GM18499 (cell line): ENCODE measurements at regions not wholly inside any gene's neighbourhood (a gene's known extent, or its start where the extent isn't known, plus 50 kb on each side); places are given as distances from the start of the nearest gene placed in this dataset.
"Not testable (repeated sequence)": the region's sequence is repeated elsewhere in the genome, so short reads cannot be mapped to it uniquely, and the experiment has no call there.

Source experiments
- ATAC-seq: cut with Tn5 transposase; IDR thresholded peaks from one replicate; pipeline ENCODE4 v1.9.1; 2021; ENCODE audit warnings: moderate number of reproducible peaks; ENCODE audit not compliant: insufficient read depth, unreplicated experiment

DNA sequence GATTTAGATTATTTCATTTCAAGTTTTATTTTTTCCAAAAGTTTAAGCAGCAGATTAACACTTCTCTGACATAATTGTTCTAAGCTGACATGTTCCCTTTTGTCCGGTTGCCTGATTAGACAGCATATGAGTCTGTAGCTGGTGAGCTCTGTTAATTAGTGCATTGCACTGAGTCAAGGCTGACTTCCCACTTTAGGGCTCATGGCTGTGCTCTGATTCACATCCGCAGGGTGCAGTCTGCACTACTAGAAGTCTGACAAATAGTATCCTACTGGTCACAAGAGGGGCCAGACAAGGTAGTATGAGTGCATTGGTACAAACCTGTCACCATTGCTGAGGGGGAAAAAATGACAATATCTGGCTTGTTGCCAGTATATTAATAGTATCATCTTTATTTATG, 443.9 kb upstream of the ZNF804A start:
- ATAC-seq, result no peak

DNA sequence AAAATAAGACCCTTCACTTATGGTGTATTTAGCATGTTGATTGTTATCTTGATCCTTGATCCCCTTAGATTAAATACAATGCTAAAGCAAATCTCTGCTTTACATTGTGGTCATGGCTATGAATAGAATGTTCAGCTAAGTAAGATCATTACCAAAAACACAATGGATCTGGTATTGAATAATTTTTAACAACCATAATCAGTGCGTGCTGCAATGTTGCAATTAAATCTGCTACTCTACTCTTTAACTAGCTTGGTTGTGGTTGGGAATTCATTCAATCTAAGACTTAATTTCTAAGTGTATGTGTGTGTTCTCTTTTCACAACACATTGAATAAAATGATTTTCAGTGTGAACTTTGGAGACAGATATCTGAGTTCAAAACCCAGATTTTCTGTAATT, 442.5 kb upstream of the ZNF804A start:
- ATAC-seq, result no peak

DNA sequence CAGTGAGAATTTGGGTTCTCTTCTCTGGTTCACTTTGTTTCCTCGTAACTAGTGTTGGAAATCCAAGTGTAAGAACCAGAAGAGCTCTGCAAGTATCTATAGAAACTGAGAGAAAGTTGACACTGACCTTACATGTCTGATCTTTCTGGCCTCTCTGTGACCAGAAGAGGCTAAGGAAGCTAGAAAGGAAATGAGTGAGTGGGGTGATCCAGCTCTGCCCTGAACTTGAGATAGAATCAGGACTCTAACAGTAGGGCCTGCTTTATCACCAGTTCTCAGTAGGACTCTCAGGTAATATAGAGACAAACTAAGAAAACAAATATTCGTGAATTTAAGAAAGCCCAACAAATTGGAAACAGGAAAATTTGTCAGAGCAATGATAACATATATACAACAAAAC, 441.2 kb upstream of the ZNF804A start:
- no peak for ATAC-seq

DNA sequence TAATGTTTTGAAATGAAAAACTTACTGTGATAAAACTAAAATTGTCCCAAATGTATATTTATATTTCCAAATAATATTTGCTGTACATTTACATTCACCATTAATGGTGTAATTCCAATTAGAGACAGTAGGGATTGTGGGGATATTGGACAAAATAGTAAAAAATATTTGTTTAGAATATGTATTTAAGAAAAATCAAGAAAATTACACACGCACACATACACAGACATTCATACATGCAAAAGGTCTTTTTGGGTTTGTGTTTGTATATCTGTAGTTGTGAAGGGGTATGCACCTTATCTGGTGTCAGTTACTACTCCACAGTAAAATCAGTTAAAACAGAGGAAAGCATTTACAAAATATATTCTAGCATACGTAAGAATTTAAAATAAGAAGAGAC, 435.9 kb upstream of the ZNF804A start:
- ATAC-seq, result no peak

DNA sequence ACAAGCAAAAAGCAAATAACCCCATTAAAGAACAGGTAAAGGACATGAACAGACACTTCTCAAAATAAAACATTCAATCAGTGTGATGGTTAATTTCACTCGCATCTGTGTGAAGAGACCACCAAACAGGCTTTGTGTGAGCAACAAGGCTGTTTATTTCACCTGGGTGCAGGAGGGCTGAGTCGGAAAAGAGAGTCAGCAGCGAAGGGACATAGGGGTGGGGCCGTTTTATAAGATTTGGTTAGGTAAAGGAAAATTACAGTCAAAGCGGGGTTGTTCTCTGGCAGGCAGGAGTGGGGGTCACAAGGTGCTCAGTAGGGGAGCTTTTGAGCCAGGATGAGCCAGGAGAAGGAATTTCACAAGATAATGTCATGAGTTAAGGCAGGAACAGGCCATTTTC, 429.5 kb upstream of the ZNF804A start:
- ATAC-seq, result not testable (repeated sequence)

DNA sequence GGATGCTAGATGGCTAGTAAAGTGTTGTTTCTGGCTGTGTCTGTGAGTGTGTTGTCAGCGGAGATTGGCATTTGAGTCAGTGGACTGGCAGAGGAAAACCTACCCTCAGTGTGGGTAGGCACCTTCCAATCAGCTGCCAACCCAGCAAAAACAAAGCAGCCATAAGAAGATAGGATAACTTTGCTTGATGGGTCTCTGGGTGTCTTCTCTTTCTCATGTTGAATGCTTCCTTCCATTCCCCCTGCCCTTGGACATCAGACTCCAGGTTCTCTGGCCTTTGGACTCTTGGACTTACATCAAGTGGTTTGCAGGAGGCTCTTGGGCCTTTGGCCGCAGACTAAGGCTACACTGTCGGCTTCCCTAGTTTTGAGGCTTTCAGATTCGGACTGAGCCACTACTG, 429.0 kb upstream of the ZNF804A start:
- no peak for ATAC-seq

DNA sequence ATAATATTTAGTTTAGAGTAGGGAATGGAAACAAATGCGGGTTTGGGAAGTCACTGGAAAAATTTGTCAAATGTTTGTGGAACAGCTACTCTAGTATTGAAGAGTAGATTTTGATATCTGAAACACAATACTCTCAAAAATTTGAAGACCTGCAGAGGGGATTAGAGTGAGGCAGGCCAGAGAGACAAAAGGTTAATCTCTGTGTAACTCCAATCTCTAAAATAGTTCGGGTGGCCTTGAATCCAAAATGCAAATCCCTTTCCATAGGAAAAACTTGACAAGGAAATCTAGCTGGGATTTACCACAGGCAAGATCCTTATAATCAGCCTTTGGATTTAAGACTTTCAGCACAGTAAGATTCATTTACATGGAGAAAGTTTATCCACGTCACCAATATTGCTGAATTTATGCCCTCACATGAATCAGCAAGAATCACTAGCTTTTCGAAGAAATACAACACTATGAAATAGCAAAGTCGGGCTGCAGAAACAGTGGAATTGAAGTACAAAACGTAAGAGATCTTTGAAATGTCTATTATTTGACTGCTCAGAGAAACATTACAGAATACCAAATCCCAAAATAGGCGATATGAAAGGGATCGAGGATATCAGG, 423.7 kb upstream of the ZNF804A start:
- ATAC-seq, result no peak

DNA sequence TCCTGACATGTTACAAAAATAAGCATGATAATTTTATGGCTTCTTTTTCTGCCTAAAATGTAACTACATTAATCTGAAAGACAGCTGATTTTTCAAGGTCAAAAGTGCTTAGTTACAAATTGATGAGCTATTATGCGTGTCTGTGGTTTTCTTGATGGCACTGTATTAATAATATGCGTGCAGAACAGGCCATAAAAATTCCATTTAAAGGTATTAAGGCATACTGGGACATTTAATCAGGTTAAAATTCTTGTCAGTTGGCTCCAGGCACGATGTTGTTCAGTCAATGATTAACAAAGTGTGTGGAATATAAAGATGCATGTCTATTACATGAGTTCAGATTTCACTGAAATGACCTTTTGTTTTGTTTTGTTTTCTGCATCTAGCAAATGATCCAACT, 420.1 kb upstream of the ZNF804A start:
- no peak for ATAC-seq

DNA sequence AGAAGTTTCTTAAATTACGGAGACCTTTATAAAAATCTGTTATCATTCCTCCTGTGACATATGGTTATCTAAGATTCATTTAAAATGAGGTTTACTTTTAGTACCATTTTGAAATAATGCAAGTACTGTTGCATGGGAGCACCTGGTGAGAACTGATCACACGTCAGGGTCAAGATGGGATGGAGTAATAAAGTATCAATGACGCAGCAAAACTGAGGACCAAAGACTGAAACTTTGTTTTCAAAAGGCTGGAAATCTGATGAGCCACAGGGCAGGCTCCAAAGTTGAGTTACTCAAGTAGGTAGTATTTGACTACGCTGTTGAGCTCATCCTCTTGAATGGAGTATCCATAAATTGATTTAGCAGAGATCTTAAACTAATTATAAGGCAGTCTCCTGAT, 411.9 kb upstream of the ZNF804A start:
- no peak for ATAC-seq

DNA sequence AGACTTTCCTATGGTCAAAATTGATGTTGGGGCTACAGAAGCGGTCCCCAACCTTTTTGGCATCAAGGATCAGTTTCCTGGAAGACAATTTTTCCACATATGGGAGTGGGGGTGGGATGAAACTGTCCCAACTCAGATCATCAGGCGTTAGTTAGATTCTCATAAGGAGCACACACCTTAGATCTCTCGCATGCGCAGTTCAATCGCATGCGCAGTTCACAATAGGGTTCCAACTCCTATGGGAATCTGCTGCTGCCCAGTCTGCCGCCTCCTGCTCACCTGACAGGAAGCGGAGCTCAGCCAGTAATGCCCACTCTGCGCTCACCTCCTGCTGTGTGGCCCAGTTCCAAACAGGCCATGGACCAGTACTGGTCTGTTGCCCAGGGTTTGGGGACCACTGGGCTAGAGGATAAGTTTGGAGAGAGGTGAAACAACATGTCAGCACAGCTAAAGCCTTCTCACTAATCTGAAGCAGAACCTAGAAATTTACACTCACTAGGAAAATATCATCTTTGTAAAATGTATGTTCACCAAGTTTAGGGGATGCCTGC, 410.8 kb upstream of the ZNF804A start:
- no peak for ATAC-seq

DNA sequence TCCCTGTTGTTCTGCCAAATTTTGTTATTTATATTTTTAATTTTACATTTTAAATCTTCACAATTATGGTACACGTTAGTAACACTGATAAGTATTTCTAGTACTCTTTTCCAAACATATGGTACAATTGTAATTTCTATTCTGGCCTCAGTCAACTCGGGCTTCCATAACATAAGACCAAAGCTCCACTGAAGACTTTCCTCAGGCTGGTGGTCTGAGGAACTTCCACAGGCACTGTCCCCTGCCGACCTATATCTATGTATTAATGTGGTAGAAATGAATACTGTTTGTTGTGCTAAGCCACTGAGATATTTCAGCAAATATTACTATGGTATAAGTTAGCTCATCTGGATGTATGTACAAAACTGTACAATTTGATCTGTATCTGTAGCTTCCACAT, 407.6 kb upstream of the ZNF804A start:
- no peak for ATAC-seq

DNA sequence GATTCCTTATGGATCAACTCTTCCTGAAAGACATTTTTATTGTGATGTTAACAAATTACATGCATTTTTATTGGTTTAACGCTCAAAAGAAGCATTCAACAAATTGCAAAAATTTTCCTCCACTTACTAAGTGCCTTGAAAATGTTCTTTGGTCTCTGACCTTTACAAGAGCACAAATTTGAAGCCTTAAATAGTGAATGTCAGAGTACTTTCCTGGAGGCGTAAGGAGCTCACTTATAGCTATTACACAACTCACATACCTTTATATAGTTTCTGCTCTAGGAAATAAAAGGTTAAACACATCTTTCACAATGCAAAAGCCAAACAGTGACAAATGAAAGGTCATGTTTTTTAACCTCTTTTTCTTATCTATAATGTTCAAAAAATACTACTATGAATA, 405.7 kb upstream of the ZNF804A start:
- ATAC-seq, result no peak

DNA sequence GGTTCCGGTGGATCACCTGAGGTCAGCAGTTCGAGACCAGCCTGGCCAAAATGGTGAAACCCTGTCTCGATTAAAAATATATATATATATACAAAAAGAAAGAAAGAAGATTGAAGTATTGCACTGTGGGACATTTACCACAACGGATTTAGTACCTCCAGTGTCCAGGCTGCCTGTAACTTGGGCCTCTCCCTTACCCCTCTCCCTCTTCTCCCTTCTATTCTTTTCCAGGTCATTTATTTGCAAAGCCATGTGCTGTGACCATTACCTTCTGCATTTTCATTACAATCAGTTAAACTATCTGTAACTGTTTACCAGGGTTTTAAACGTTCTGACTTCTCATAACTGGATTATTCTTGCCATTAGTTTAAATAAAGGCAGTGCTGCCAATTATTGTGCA, 400.9 kb upstream of the ZNF804A start:
- no peak for ATAC-seq

DNA sequence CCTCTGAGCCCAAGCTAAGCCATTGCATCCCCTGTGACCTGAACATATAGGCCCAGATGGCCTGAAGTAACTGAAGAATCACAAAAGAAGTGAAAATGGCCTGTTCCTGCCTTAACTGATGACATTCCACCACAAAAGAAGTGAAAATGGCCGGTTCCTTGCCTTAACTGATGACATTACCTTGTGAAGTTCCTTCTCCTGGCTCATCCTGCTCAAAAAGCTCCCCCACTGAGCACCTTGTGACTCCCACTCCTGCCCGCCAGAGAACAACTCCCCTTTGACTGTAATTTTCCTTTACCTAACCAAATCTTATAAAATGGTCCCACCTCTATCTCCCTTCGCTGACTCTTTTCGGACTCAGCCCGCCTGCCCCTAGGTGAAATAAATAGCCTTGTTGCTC, 399.5 kb upstream of the ZNF804A start:
- ATAC-seq, result not testable (repeated sequence)

DNA sequence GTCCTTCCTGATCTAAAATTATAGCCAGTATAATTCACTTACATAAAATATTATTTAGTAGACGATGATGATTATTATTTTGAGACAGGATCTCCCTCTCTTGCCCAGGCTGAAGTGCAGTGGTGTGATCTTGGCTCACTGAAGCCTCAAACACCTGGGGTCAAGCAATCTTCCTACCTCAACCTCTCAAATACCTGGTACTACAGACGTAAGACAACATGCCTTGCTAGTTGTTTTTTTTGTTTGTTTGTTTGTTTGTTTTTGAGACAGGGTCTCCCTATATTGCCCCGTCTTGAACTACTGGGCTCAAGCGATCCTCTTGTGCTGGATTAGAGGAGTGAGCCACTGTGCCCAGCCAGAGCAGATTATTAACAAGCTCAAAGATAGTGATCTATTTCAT, 399.1 kb upstream of the ZNF804A start:
- no peak for ATAC-seq

DNA sequence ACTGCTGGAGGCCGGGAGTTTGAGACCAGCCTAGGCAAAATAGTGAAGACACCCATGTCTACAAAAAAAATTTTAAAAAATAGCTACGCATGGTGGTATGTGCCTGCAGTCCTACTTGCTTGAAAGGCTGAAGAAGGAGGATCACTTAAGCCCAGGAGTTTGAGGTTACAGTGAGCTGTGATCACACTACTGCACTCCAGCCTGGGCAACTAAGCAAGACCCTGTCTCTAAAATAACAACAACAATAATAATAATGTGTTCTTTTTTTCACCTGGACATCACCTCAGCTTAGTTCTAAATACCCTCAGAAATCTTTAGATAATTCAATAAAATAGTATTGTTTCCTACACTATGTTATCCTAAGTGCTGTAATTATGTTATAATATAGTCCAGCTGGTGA, 397.1 kb upstream of the ZNF804A start:
- no peak for ATAC-seq

DNA sequence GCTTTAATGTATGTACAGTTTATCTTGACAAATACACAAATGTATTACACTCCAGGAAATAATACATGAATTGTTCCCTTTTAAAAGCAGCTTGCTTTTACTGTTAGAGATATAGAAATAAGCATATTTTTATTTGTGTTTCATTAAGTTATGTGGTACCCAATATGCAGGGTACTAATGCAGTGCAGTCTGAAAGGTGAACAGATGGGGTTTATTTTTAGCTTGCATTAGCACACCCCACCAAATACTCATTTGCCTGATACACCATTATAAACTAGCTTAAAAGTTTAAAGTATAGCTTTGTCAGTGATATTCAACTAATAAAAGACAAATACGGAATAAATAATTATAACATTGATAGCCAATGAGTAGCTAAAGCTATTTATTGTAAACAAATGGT, 394.7 kb upstream of the ZNF804A start:
- ATAC-seq, result no peak

DNA sequence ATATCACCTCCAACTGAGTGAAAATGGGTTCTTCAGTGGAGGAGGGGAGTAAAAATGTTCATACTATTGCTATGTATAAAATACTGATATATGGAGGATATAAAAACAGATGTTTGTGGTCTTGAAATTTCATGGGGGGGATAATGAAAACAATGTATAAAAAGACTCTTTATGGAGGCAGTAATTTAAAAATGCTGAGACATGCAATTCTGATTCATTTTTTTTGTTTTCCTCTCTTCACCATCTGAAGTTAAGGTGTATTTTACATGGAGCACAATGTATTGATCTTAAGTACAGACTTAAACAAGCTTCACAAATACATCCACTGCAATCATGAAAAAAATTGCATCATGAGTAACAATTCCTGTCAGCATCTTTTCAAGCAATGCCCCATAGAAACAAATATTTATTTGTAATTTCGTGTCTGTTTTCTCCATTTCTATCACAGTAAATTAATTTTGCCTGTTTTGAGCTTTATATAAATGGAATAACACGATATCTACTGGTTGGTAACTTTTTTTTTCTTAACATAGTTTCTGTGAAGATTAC, 393.2 kb upstream of the ZNF804A start:
- no peak for ATAC-seq

DNA sequence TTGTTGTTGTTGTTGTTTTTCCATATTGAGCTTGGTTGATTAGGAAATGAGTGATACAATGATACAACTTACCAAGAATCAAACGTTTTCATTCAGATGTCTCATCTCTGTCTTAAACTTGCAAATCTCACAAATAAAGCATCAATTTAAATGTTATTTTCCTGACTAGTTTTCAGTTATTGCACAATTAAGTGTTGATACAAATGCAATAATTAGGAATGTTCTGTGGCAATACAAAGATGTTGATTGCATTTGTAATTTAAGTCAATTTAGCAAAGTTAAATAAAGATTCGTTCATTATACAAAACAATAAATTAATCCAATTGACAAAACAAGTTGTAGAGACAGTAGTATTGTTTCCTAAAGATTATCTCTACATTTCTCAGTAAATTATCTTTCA, 392.3 kb upstream of the ZNF804A start:
- ATAC-seq, result no peak

DNA sequence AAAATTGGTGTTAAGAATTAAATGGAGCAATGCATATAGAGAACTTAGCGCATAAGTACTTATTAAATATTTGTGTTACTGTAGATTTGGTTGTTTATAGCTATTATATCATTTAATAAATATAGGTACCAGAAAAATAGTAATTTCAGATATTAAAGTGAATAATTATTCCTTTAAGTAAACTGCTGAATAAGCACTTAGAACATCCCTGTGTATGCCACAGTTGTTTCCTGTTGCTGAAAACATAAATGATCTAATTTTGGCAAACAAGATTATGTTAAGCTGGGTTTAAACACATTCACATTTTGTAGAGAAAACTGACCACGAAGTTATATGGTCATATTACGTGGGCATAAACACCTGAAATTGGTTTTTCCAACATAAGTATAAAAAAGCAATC, 388.0 kb upstream of the ZNF804A start:
- ATAC-seq, result no peak

DNA sequence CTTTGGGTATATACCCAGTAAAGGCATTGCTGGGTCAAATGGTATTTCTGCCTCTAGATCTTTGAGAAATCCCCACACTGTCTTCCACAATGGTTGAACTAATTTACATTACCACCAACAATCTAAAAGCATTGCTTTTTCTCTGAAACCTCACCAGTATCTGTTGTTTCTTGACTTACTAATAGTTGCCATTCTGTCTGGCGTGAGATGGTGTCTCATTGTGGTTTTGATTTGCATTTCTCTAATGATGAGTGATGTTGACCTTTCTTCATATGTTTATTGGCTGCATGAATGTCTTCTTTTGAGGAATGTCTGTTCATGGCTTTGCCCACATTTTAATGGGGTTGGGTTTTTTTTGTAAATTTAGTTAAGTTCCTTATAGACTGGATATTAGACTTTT, 382.6 kb upstream of the ZNF804A start:
- ATAC-seq, result no peak

DNA sequence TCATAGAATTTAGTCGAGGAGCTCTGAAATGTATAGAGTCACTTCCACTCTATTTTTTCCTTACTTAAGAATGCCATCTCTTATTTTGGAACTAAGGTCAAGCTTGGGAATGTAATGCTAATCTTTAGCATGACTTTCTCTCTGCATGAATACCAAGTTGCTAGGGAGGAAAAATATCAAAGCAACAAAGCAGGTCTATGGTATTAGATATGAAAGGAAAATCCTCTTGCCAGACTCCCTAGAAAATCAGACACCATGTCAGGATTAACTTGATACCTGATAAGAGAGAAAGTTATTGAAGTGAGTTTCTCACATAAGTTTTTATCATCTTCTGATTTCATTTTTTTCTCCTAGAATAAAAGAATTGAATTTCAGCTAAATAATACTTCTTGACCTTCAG, 341.7 kb upstream of the ZNF804A start:
- no peak for ATAC-seq
